ENCODE measurements at regions not wholly inside any gene's neighbourhood (a gene's known extent, or its start where the extent isn't known, plus 50 kb on each side); places are given as distances from the start of the nearest gene placed in this dataset.

DNA sequence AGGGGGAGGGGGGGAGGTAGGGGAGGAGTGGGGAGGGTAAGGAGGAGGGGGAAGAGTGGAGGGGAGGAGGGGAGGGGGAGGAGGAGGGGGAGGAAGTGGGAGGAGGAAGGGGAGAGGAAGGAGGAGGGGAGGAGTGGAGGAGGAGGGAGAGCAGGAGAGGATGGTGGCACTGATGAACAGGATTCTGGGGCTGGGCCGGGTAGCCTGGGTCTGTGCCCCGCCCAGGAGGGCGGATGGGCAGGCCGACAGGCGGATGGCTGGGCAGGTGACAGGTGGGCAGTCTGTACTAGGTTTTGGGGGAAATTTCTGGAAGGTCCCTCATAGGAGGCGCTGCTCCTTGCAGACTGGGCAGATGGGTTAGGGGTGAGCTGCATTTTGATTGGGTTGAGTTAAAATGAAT lies 66.0 kb upstream of the ADRA2C start:
- no peak overlapping the region for H2AFZ ChIP-seq (ENCODE audit: low read length)
- no peak for DNase-seq
- TF ChIP-seq EZH2 (optimal IDR thresholded peaks at IDR 0.05; ENCODE audit: low read depth, low read length) (no peak), EZH2phosphoT487 (IDR thresholded peaks at IDR 0.05; ENCODE audit: low read length) (no peak)
- TF ChIP-seq, protein P1, sequence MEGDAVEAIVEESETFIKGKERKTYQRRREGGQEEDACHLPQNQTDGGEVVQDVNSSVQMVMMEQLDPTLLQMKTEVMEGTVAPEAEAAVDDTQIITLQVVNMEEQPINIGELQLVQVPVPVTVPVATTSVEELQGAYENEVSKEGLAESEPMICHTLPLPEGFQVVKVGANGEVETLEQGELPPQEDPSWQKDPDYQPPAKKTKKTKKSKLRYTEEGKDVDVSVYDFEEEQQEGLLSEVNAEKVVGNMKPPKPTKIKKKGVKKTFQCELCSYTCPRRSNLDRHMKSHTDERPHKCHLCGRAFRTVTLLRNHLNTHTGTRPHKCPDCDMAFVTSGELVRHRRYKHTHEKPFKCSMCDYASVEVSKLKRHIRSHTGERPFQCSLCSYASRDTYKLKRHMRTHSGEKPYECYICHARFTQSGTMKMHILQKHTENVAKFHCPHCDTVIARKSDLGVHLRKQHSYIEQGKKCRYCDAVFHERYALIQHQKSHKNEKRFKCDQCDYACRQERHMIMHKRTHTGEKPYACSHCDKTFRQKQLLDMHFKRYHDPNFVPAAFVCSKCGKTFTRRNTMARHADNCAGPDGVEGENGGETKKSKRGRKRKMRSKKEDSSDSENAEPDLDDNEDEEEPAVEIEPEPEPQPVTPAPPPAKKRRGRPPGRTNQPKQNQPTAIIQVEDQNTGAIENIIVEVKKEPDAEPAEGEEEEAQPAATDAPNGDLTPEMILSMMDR (IDR thresholded peaks at IDR 0.05; ENCODE audit: low read length), result no peak

DNA sequence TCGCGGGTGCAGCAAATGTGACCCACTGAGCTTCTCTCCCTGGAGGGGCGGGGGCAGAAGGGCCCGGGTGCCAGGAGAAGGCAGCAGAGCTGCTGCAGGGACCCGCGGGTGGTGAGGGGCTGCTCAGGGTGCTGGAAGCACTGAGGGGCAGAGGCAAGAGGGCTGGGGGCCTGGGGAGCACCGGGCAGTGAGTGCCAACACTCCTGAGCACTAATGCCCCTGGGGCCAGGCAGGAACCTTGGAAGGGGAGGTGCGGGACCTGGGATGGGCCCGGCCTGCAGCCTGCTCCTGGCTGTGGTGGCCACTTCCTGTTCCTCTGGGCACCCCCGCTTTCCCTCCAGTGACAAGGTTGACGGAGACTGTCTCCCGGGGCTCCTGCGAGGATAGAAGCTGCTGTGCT lies 66.5 kb upstream of the ADRA2C start:
- H3K36me3 ChIP-seq (replicated peaks; ENCODE audit: insufficient read depth, low read length), result no peaks in the 10 kb centered on the region
- H3K9me2 ChIP-seq (replicated peaks; ENCODE audit: insufficient read depth, low read length), result no peaks in the 10 kb centered on the region
- H3K9me3 ChIP-seq (replicated peaks; ENCODE audit: insufficient read depth, low read length), result no peaks in the 10 kb centered on the region
- H3K4me1 ChIP-seq (ENCODE audit: low read length), result no peaks in the 10 kb centered on the region
- H3K4me3 ChIP-seq (ENCODE audit: low read length), result no peak overlapping the region
- DNase-seq, result no peak
- H3K79me2 ChIP-seq (ENCODE audit: low read length), result no peaks in the 10 kb centered on the region
- H2AFZ ChIP-seq (ENCODE audit: low read length), result no peak overlapping the region
- peaks cover 96% of the 10 kb centered on the region for H3K27me3 ChIP-seq (replicated peaks; ENCODE audit: insufficient read depth, low read length)
- no peak overlapping the region for H3K9ac ChIP-seq (ENCODE audit: low read length)
- H3F3A ChIP-seq (ENCODE audit: insufficient read depth, low read length), result no peaks in the 10 kb centered on the region
- no peak overlapping the region for H3K27ac ChIP-seq (ENCODE audit: low read length)
- no peak overlapping the region for H3K4me2 ChIP-seq (ENCODE audit: low read depth, low read length)
- no peak for TF ChIP-seq EZH2 (optimal IDR thresholded peaks at IDR 0.05; ENCODE audit: low read depth, low read length)
- no peaks in the 10 kb centered on the region for H4K20me1 ChIP-seq (ENCODE audit: insufficient read depth, low read length)

More for the DNA sequence above, 66.0 kb upstream of the ADRA2C start:
- no peaks in the 10 kb centered on the region for H3K36me3 ChIP-seq (replicated peaks; ENCODE audit: insufficient read depth, low read length)
- H3K9me2 ChIP-seq (replicated peaks; ENCODE audit: insufficient read depth, low read length), result no peaks in the 10 kb centered on the region
- H4K20me1 ChIP-seq (ENCODE audit: insufficient read depth, low read length), result no peaks in the 10 kb centered on the region
- H3K4me3 ChIP-seq (ENCODE audit: low read length), result no peak overlapping the region
- no peaks in the 10 kb centered on the region for H3K4me1 ChIP-seq (ENCODE audit: low read length)
- H3K4me2 ChIP-seq (ENCODE audit: low read depth, low read length), result no peak overlapping the region
- no peak overlapping the region for H3K27ac ChIP-seq (ENCODE audit: low read length)
- no peaks in the 10 kb centered on the region for H3F3A ChIP-seq (ENCODE audit: insufficient read depth, low read length)
- peaks cover 96% of the 10 kb centered on the region for H3K27me3 ChIP-seq (replicated peaks; ENCODE audit: insufficient read depth, low read length)
- H3K9me3 ChIP-seq (replicated peaks; ENCODE audit: insufficient read depth, low read length), result no peaks in the 10 kb centered on the region
- H3K79me2 ChIP-seq (ENCODE audit: low read length), result no peaks in the 10 kb centered on the region
- H3K9ac ChIP-seq (ENCODE audit: low read length), result no peak overlapping the region

DNA sequence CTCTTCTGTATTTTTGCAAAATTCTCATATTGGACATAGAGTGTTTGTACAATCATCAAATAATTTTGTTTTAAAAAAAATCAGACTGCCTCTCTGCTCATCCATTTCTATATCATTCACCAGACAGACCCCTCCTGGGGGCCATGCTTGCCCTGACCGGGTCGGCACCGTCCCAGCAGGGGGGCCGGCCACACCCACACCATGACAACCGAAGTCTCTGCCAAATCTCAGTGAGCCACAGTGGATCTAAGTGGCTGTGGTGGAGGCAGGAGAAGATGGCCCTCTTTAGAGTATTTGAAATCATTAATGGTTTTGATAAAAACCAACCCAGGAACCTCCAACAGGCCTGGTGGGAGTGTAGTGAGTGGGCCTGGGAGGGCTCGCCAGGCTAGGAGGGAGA lies 66.9 kb upstream of the ADRA2C start:
- Histone ChIP-seq H2AFZ (ENCODE audit: low read length) (no peak overlapping the region), H3K27ac (ENCODE audit: low read length) (no peak overlapping the region), H3K9me3 (replicated peaks; ENCODE audit: insufficient read depth, low read length) (no peaks in the 10 kb centered on the region), H3K36me3 (replicated peaks; ENCODE audit: insufficient read depth, low read length) (no peaks in the 10 kb centered on the region), H3K27me3 (replicated peaks; ENCODE audit: insufficient read depth, low read length) (peaks cover 96% of the 10 kb centered on the region), H3K9me2 (replicated peaks; ENCODE audit: insufficient read depth, low read length) (no peaks in the 10 kb centered on the region), H3K9ac (ENCODE audit: low read length) (no peak overlapping the region), H3K4me1 (ENCODE audit: low read length) (no peaks in the 10 kb centered on the region), H4K20me1 (ENCODE audit: insufficient read depth, low read length) (no peaks in the 10 kb centered on the region), H3K4me2 (ENCODE audit: low read depth, low read length) (no peak overlapping the region), H3F3A (ENCODE audit: insufficient read depth, low read length) (no peaks in the 10 kb centered on the region), H3K4me3 (ENCODE audit: low read length) (no peak overlapping the region), H3K79me2 (ENCODE audit: low read length) (no peaks in the 10 kb centered on the region)
- no peak for DNase-seq
- TF ChIP-seq EZH2phosphoT487 (IDR thresholded peaks at IDR 0.05; ENCODE audit: low read length) (no peak), EZH2 (optimal IDR thresholded peaks at IDR 0.05; ENCODE audit: low read depth, low read length) (no peak)
- TF ChIP-seq, protein P1 (IDR thresholded peaks at IDR 0.05; ENCODE audit: low read length), result no peak

DNA sequence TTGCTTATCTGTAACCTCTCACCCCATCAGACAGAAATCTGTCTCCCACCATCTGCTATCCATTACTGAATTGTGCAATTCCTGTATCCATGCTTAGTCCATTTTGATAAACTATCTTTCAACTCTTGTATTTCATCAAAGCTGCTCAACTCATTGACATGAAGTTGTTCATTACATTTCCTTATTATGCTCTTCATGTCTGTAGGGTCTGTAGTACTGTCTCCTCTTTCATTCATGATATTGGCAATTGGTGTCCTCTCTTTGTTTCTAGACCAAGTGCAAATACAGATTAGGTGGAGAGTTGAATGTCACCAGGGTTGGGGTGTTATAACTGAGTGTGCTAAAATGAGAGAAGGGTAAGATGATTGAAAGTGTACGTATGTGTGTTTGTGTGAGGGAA lies 69.2 kb upstream of the ADRA2C start:
- peaks cover 96% of the 10 kb centered on the region for H3K27me3 ChIP-seq (replicated peaks; ENCODE audit: insufficient read depth, low read length)

More for the DNA sequence above, 69.2 kb upstream of the ADRA2C start:
- Histone ChIP-seq H3K9me3 (replicated peaks; ENCODE audit: insufficient read depth, low read length) (no peaks in the 10 kb centered on the region), H3K4me3 (ENCODE audit: low read length) (no peak overlapping the region), H3K4me2 (ENCODE audit: low read depth, low read length) (no peak overlapping the region), H2AFZ (ENCODE audit: low read length) (no peak overlapping the region), H3K79me2 (ENCODE audit: low read length) (no peaks in the 10 kb centered on the region), H4K20me1 (ENCODE audit: insufficient read depth, low read length) (no peaks in the 10 kb centered on the region), H3K4me1 (ENCODE audit: low read length) (no peaks in the 10 kb centered on the region), H3K9me2 (replicated peaks; ENCODE audit: insufficient read depth, low read length) (no peaks in the 10 kb centered on the region), H3K36me3 (replicated peaks; ENCODE audit: insufficient read depth, low read length) (no peaks in the 10 kb centered on the region), H3K9ac (ENCODE audit: low read length) (no peak overlapping the region), H3F3A (ENCODE audit: insufficient read depth, low read length) (no peaks in the 10 kb centered on the region), H3K27ac (ENCODE audit: low read length) (no peak overlapping the region)
- DNase-seq, result no peak
- TF ChIP-seq EZH2phosphoT487 (IDR thresholded peaks at IDR 0.05; ENCODE audit: low read length) (no peak), EZH2 (optimal IDR thresholded peaks at IDR 0.05; ENCODE audit: low read depth, low read length) (no peak)
